Mammary epithelial cell (primary cell): ENCODE measurements at regions not wholly inside any gene's neighbourhood (a gene's known extent, or its start where the extent isn't known, plus 50 kb on each side); places are given as distances from the start of the nearest gene placed in this dataset.

Experiments used
- EZH2 ChIP-seq: IDR thresholded peaks from 2 replicates; pipeline ENCODE4 v1.6.1; 2012; ENCODE audit warnings: low read length, inconsistent platforms, borderline replicate concordance
- TF ChIP-seq, protein P1 (sequence below), 2 donors: IDR thresholded peaks in 1 of 2; conservative IDR thresholded peaks in 1 of 2; 2 replicates each; pipeline ENCODE4 v1.5.1; 2011 to 2012; ENCODE audit warnings: inconsistent platforms in 2 of 2, low read length in 2 of 2, mild to moderate bottlenecking in 2 of 2, control low read depth in 1 of 2, low read depth in 1 of 2; ENCODE audit not compliant: insufficient read depth in 1 of 2; ENCODE audit errors: extremely low read depth in 1 of 2

GRCh38 chr19:20279516-20279915 is 112.5 kb downstream of the ZNF486 start:
- TF ChIP-seq, protein P1, sequence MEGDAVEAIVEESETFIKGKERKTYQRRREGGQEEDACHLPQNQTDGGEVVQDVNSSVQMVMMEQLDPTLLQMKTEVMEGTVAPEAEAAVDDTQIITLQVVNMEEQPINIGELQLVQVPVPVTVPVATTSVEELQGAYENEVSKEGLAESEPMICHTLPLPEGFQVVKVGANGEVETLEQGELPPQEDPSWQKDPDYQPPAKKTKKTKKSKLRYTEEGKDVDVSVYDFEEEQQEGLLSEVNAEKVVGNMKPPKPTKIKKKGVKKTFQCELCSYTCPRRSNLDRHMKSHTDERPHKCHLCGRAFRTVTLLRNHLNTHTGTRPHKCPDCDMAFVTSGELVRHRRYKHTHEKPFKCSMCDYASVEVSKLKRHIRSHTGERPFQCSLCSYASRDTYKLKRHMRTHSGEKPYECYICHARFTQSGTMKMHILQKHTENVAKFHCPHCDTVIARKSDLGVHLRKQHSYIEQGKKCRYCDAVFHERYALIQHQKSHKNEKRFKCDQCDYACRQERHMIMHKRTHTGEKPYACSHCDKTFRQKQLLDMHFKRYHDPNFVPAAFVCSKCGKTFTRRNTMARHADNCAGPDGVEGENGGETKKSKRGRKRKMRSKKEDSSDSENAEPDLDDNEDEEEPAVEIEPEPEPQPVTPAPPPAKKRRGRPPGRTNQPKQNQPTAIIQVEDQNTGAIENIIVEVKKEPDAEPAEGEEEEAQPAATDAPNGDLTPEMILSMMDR (conservative IDR thresholded peaks at IDR 0.05 in 1 of 2, IDR thresholded peaks at IDR 0.05 in 1 of 2; ENCODE audit: extremely low read depth in 1 of 2, insufficient read depth in 1 of 2, low read depth in 1 of 2, low read length in 2 of 2): no peak
- no peak for TF ChIP-seq EZH2
